HepG2 (cell line): ENCODE measurements at regions not wholly inside any gene's neighbourhood (a gene's known extent, or its start where the extent isn't known, plus 50 kb on each side); places are given as distances from the start of the nearest gene placed in this dataset.

Source experiments
- ATAC-seq: fragments of 200-7000 bp; cut with Tn5 transposase; 3 replicates; pipeline ENCODE4 v1.9.1; 2020; ENCODE audit warnings: mild to moderate bottlenecking, moderate library complexity
- BruUV-seq: library from RNA; stranded (reverse); fragments of 400-500 nt; replicated peaks from 2 replicates; lab custom pipeline; 2021; lab: Mats Ljungman, UMichigan
- CTCF ChIA-PET: fragments of 300-600 bp; formaldehyde crosslinking; extraction: SDS; loops from one replicate; lab custom pipeline; 2021; ENCODE audit warnings: low total read pairs, inconsistent platforms, low intra/inter-chr PET ratio; lab: Yijun Ruan, JAX
- POLR2A ChIA-PET: fragments of 350-600 bp; sonication (Branson Sonifier 250); formaldehyde crosslinking; loops from one replicate; lab custom pipeline; 2020; ENCODE audit warnings: antibody characterized with exemption, inconsistent platforms; lab: Yijun Ruan, JAX
- DNase-seq: peaks from one replicate; pipeline ENCODE4 v3.0.0-alpha.2; 2015; ENCODE audit warnings: low spot score
- FAIRE-seq: peaks from 3 replicates; lab custom pipeline; 2011; peaks lifted over from hg19 to GRCh38; lab: Jason Lieb, UNC
- H2AFZ ChIP-seq: one replicate; pipeline ENCODE4 v1.6.1; 2011; ENCODE audit warnings: low read length, inconsistent platforms
- H3K27ac ChIP-seq: fragments of 300-600 bp; 3 replicates; pipeline ENCODE4 v1.8.0; 2011; ENCODE audit warnings: mixed run types, mild to moderate bottlenecking, mixed read lengths, low read length, inconsistent platforms; ENCODE audit not compliant: insufficient read depth; ENCODE audit errors: extremely low read length
- H3K27me3 ChIP-seq, 2 experiments: fragments of 200-600 bp in 1 of 2; 2 replicates in 1 of 2; 3 replicates in 1 of 2; pipeline versions ENCODE4 v1.6.0 to v1.8.0; 2011; ENCODE audit warnings: low read length in 2 of 2, mild to moderate bottlenecking in 2 of 2, moderate library complexity in 2 of 2, inconsistent platforms in 1 of 2; ENCODE audit not compliant: insufficient read depth in 2 of 2, control insufficient read depth in 1 of 2
- H3K36me3 ChIP-seq, 2 experiments: fragments of 200-600 bp in 1 of 2; replicated peaks in 1 of 2; 2 replicates in 1 of 2; 3 replicates in 1 of 2; pipeline versions ENCODE4 v1.5.1 to v1.8.0; 2011; ENCODE audit warnings: low read length in 2 of 2, inconsistent platforms in 1 of 2; ENCODE audit not compliant: insufficient read depth in 2 of 2, control insufficient read depth in 1 of 2
- H3K4me1 ChIP-seq: 2 replicates; pipeline ENCODE4 v1.5.1; 2012; ENCODE audit warnings: low read length, inconsistent platforms; ENCODE audit not compliant: insufficient read depth
- H3K4me2 ChIP-seq: 2 replicates; pipeline ENCODE4 v1.6.0; 2011; ENCODE audit warnings: low read depth, low read length, inconsistent platforms
- H3K4me3 ChIP-seq, 3 experiments: fragments of 200-600 bp in 1 of 3; sonication (generic), shearing (Covaris generic) in 1 of 3; replicated peaks in 1 of 3; 2 replicates each; pipeline ENCODE4 v1.5.1; 2011 to 2016; ENCODE audit warnings: low read length in 3 of 3, inconsistent platforms in 2 of 3, low read depth in 2 of 3, mild to moderate bottlenecking in 2 of 3, control low read depth in 1 of 3, mixed read lengths in 1 of 3; ENCODE audit not compliant: insufficient read depth in 1 of 3
- H3K79me2 ChIP-seq: one replicate; pipeline ENCODE4 v1.6.1; 2011; ENCODE audit warnings: low read length, inconsistent platforms; ENCODE audit not compliant: insufficient read depth
- H3K9ac ChIP-seq: 2 replicates; pipeline ENCODE4 v1.6.0; 2011; ENCODE audit warnings: mild to moderate bottlenecking, low read depth, low read length, inconsistent platforms; ENCODE audit not compliant: insufficient read depth
- H3K9me3 ChIP-seq: 2 replicates; pipeline ENCODE4 v1.5.1; 2012; ENCODE audit warnings: mild to moderate bottlenecking, low read length
- H4K20me1 ChIP-seq: 2 replicates; pipeline ENCODE4 v1.6.0; 2011; ENCODE audit warnings: inconsistent platforms, mild to moderate bottlenecking, low read length, moderate library complexity; ENCODE audit not compliant: insufficient read depth
- AHR ChIP-seq: IDR thresholded peaks from 2 replicates; pipeline ENCODE4 v1.6.1; 2018; ENCODE audit warnings: missing genetic modification reagents, missing compliant biosample characterization
- HNRNPLL ChIP-seq: fragments of 200-400 bp; formaldehyde crosslinking; IDR thresholded peaks from 2 replicates; pipeline ENCODE4 v1.6.1; 2017; ENCODE audit warnings: mild to moderate bottlenecking, low read depth, low read length; ENCODE audit not compliant: poor library complexity, severe bottlenecking
- KLF12 ChIP-seq: sonication (generic); formaldehyde crosslinking; IDR thresholded peaks from 2 replicates; pipeline ENCODE4 v1.4.0; 2020; ENCODE audit warnings: missing genetic modification reagents, borderline replicate concordance
- SMC3 ChIP-seq: IDR thresholded peaks from 2 replicates; pipeline ENCODE4 v1.6.1; 2011; ENCODE audit warnings: low read length, improper control_type of control experiment
- SOX13 ChIP-seq, 3 experiments: fragments of 450-650 bp in 1 of 3; sonication (generic) in 1 of 3; formaldehyde crosslinking in 1 of 3; IDR thresholded peaks in 2 of 3; conservative IDR thresholded peaks in 1 of 3; 2 replicates each; pipeline versions ENCODE4 v1.5.0 to v1.6.1; 2016 to 2020; ENCODE audit warnings: antibody characterized with exemption in 1 of 3, mild to moderate bottlenecking in 1 of 3, missing compliant biosample characterization in 1 of 3, missing genetic modification reagents in 1 of 3, moderate library complexity in 1 of 3
- TAF15 ChIP-seq: fragments of 200-400 bp; formaldehyde crosslinking; IDR thresholded peaks from one replicate; pipeline ENCODE4 v1.6.1; 2018; ENCODE audit warnings: mild to moderate bottlenecking, low read depth, low read length; ENCODE audit not compliant: poor library complexity, severe bottlenecking
- ZMYM3 ChIP-seq: sonication (generic); formaldehyde crosslinking; IDR thresholded peaks from 2 replicates; pipeline ENCODE4 v1.5.1; 2020; ENCODE audit warnings: mild to moderate bottlenecking, missing genetic modification reagents
- ZNF230 ChIP-seq: sonication (generic); formaldehyde crosslinking; IDR thresholded peaks from 2 replicates; pipeline ENCODE4 v1.4.0; 2020; ENCODE audit warnings: mild to moderate bottlenecking, missing genetic modification reagents
- WGBS: methylation state at CpG from one replicate; pipeline ENCODE4 v1.1.6; 2017; ENCODE audit warnings: low lambda C conversion rate; 5-methylcytosine and 5-hydroxymethylcytosine counted together
- in situ Hi-C: cut with HindIII; loops from 2 replicates; pipeline ENCODE4 v1.10.0; 2017; ENCODE audit warnings: low pct_unique_long_range_greater_than_20kb; ENCODE audit not compliant: extremely low pct_ligation_motif_present
- intact Hi-C: fragments of 100-400 bp; cut with micrococcal nuclease; formaldehyde crosslinking; loops from one replicate; pipeline ENCODE4 v1.10.0; 2022; ENCODE audit not compliant: unreplicated experiment
- TF ChIP-seq, protein P1 (sequence below): sonication (generic); formaldehyde crosslinking; IDR thresholded peaks from one replicate; pipeline ENCODE4 v1.5.1; 2020; ENCODE audit warnings: mild to moderate bottlenecking, missing genetic modification reagents; ENCODE audit errors: not compliant biosample characterization
- TF ChIP-seq, protein P2 (sequence below): IDR thresholded peaks from 2 replicates; pipeline ENCODE4 v1.6.1; 2016; ENCODE audit warnings: missing genetic modification reagents, missing compliant biosample characterization
- TF ChIP-seq, protein P3 (sequence below): sonication (generic); formaldehyde crosslinking; IDR thresholded peaks from 2 replicates; pipeline ENCODE4 v1.4.0; 2020; ENCODE audit warnings: missing genetic modification reagents
- TF ChIP-seq, protein P4 (sequence below): sonication (generic); formaldehyde crosslinking; IDR thresholded peaks from 2 replicates; pipeline ENCODE4 v1.5.1; 2020; ENCODE audit warnings: missing genetic modification reagents, mild to moderate bottlenecking, borderline replicate concordance

DNA sequence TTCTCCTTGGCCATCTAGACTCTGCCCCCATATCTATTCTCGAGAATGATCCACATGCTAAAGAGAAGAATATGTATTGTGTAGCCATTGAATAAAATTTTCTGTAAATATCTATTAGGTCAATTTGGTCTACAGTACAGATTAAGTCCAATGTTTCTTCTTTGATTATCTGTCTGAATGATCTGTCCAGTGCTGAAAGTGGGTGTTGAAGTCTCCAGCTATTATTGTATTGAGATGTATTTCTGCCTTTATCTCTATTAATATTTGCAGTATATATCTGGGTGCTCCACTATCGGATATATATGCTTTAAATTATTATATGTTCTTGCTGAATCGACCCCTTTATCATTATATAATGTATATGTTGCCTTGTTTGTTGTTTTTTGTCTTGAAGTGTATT lies 384.9 kb upstream of the ROBO1 start:
- DNase-seq (no peak), FAIRE-seq (no peak), ATAC-seq (no peak)
- BruUV-seq: no TSS peak
- Histone ChIP-seq H3K79me2 (no peaks in the 10 kb centered on the region), H2AFZ (no peak overlapping the region), H3K9me3 (no peaks in the 10 kb centered on the region), H3K27ac (no peak overlapping the region), H3K4me3 (no peak overlapping the region), H3K9ac (no peak overlapping the region), H4K20me1 (no peaks in the 10 kb centered on the region), H3K27me3 (no peaks in the 10 kb centered on the region), H3K4me2 (no peak overlapping the region), H3K4me1 (no peaks in the 10 kb centered on the region), H3K36me3 (no peaks in the 10 kb centered on the region)
- 0% methylated on average over 3 of the region's 3 CpGs for WGBS
- in situ Hi-C loops (no loop called here), intact Hi-C loops (no loop called here)
- ChIA-PET POLR2A (no interaction called here), CTCF (no interaction called here)
- no peak for TF ChIP-seq SOX13 (IDR thresholded peaks at IDR 0.05)
- TF ChIP-seq SOX13 (CRISPR knock-in tag; conservative IDR thresholded peaks at IDR 0.05 in 1 of 2, IDR thresholded peaks at IDR 0.05 in 1 of 2): no peak
- no peak for TF ChIP-seq AHR
- TF ChIP-seq KLF12 (CRISPR knock-in tag): no peak
- TF ChIP-seq, protein P1, sequence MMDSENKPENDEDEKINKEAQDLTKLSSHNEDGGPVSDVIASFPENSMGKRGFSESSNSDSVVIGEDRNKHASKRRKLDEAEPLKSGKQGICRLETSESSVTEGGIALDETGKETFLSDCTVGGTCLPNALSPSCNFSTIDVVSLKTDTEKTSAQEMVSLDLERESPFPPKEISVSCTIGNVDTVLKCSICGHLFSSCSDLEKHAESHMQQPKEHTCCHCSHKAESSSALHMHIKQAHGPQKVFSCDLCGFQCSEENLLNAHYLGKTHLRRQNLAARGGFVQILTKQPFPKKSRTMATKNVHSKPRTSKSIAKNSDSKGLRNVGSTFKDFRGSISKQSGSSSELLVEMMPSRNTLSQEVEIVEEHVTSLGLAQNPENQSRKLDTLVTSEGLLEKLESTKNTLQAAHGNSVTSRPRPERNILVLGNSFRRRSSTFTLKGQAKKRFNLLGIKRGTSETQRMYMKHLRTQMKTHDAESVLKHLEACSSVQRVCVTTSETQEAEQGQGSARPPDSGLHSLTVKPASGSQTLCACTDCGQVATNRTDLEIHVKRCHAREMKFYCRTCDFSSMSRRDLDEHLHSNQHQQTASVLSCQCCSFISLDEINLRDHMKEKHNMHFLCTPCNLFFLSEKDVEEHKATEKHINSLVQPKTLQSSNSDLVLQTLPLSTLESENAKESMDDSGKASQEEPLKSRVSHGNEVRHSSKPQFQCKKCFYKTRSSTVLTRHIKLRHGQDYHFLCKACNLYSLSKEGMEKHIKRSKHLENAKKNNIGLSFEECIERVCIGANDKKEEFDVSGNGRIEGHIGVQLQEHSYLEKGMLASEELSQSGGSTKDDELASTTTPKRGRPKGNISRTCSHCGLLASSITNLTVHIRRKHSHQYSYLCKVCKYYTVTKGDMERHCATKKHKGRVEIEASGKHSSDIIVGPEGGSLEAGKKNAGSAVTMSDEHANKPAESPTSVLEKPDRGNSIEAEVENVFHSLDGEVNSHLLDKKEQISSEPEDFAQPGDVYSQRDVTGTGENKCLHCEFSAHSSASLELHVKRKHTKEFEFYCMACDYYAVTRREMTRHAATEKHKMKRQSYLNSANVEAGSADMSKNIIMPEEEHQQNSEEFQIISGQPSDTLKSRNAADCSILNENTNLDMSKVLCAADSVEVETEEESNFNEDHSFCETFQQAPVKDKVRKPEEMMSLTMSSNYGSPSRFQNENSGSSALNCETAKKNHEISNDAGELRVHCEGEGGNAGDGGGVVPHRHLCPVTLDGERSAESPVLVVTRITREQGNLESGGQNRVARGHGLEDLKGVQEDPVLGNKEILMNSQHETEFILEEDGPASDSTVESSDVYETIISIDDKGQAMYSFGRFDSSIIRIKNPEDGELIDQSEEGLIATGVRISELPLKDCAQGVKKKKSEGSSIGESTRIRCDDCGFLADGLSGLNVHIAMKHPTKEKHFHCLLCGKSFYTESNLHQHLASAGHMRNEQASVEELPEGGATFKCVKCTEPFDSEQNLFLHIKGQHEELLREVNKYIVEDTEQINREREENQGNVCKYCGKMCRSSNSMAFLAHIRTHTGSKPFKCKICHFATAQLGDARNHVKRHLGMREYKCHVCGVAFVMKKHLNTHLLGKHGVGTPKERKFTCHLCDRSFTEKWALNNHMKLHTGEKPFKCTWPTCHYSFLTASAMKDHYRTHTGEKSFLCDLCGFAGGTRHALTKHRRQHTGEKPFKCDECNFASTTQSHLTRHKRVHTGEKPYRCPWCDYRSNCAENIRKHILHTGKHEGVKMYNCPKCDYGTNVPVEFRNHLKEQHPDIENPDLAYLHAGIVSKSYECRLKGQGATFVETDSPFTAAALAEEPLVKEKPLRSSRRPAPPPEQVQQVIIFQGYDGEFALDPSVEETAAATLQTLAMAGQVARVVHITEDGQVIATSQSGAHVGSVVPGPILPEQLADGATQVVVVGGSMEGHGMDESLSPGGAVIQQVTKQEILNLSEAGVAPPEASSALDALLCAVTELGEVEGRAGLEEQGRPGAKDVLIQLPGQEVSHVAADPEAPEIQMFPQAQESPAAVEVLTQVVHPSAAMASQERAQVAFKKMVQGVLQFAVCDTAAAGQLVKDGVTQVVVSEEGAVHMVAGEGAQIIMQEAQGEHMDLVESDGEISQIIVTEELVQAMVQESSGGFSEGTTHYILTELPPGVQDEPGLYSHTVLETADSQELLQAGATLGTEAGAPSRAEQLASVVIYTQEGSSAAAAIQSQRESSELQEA (CRISPR knock-in tag): no peak
- TF ChIP-seq SMC3: no peak
- TF ChIP-seq, protein P2, sequence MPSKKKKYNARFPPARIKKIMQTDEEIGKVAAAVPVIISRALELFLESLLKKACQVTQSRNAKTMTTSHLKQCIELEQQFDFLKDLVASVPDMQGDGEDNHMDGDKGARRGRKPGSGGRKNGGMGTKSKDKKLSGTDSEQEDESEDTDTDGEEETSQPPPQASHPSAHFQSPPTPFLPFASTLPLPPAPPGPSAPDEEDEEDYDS (CRISPR knock-in tag): no peak
- no peak for TF ChIP-seq HNRNPLL
- TF ChIP-seq TAF15: no peak
- TF ChIP-seq, protein P3, sequence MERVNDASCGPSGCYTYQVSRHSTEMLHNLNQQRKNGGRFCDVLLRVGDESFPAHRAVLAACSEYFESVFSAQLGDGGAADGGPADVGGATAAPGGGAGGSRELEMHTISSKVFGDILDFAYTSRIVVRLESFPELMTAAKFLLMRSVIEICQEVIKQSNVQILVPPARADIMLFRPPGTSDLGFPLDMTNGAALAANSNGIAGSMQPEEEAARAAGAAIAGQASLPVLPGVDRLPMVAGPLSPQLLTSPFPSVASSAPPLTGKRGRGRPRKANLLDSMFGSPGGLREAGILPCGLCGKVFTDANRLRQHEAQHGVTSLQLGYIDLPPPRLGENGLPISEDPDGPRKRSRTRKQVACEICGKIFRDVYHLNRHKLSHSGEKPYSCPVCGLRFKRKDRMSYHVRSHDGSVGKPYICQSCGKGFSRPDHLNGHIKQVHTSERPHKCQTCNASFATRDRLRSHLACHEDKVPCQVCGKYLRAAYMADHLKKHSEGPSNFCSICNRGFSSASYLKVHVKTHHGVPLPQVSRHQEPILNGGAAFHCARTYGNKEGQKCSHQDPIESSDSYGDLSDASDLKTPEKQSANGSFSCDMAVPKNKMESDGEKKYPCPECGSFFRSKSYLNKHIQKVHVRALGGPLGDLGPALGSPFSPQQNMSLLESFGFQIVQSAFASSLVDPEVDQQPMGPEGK: no peak
- TF ChIP-seq, protein P4, sequence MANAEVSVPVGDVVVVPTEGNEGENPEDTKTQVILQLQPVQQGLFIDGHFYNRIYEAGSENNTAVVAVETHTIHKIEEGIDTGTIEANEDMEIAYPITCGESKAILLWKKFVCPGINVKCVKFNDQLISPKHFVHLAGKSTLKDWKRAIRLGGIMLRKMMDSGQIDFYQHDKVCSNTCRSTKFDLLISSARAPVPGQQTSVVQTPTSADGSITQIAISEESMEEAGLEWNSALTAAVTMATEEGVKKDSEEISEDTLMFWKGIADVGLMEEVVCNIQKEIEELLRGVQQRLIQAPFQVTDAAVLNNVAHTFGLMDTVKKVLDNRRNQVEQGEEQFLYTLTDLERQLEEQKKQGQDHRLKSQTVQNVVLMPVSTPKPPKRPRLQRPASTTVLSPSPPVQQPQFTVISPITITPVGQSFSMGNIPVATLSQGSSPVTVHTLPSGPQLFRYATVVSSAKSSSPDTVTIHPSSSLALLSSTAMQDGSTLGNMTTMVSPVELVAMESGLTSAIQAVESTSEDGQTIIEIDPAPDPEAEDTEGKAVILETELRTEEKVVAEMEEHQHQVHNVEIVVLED (CRISPR knock-in tag): no peak
- no peak for TF ChIP-seq ZNF230 (CRISPR knock-in tag)
- TF ChIP-seq ZMYM3 (CRISPR knock-in tag): no peak
